ENCODE measurements at regions not wholly inside any gene's neighbourhood (a gene's known extent, or its start where the extent isn't known, plus 50 kb on each side); places are given as distances from the start of the nearest gene placed in this dataset.

DNA sequence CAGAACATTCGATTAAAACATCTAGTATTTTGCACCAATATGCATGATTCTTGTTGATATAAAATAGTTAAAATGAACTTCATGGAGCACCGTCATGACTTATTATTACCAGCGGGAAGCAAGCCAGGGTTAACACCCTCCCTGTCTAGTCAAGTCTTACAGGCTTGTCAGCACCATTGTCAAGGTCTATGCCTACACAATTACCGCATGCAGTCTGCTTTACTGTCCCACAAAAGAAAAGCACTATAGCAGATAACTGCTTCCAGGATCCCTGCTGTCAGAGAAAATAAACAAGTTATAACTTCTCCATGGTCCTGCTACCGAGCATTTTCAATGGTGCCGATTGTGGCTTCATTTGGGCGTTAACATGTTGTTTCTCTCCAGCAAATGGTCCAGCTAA, 968.0 kb upstream of the FAM98A start:
- TF ChIP-seq, protein P1, sequence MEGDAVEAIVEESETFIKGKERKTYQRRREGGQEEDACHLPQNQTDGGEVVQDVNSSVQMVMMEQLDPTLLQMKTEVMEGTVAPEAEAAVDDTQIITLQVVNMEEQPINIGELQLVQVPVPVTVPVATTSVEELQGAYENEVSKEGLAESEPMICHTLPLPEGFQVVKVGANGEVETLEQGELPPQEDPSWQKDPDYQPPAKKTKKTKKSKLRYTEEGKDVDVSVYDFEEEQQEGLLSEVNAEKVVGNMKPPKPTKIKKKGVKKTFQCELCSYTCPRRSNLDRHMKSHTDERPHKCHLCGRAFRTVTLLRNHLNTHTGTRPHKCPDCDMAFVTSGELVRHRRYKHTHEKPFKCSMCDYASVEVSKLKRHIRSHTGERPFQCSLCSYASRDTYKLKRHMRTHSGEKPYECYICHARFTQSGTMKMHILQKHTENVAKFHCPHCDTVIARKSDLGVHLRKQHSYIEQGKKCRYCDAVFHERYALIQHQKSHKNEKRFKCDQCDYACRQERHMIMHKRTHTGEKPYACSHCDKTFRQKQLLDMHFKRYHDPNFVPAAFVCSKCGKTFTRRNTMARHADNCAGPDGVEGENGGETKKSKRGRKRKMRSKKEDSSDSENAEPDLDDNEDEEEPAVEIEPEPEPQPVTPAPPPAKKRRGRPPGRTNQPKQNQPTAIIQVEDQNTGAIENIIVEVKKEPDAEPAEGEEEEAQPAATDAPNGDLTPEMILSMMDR (IDR thresholded peaks at IDR 0.05; ENCODE audit: low read depth, low read length): no peak
- TF ChIP-seq EZH2phosphoT487 (IDR thresholded peaks at IDR 0.05; ENCODE audit: low read depth): no peak

Data from OCI-LY3 (cell line).